GM21786 (cell line): ENCODE measurements at regions not wholly inside any gene's neighbourhood (a gene's known extent, or its start where the extent isn't known, plus 50 kb on each side); places are given as distances from the start of the nearest gene placed in this dataset.
"Not testable (repeated sequence)": the region's sequence is repeated elsewhere in the genome, so short reads cannot be mapped to it uniquely, and the experiment has no call there.

Experiments used
- ATAC-seq: cut with Tn5 transposase; IDR thresholded peaks from one replicate; pipeline ENCODE4 v1.9.1; 2021; ENCODE audit not compliant: unreplicated experiment

DNA sequence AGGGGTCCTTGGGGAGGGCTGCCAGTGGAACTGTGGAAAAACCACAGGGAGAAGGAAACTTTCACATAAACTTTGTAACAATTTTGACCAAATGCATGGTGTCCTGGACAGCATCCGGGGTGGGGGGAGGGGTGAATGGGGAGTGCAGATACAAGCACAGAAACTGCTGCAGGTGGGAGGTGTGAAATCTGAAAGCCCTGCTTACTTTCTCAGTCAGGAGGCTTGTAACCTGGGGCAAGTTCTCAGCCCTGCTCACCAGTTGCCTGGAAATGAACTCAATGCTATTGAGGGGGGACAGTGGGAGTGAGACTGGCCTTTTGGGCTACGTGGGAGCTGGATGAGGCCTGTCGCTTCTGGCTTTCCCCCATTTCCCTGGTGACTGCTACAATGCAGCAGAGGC lies 694.5 kb upstream of the ZNF608 start:
- no peak for ATAC-seq

DNA sequence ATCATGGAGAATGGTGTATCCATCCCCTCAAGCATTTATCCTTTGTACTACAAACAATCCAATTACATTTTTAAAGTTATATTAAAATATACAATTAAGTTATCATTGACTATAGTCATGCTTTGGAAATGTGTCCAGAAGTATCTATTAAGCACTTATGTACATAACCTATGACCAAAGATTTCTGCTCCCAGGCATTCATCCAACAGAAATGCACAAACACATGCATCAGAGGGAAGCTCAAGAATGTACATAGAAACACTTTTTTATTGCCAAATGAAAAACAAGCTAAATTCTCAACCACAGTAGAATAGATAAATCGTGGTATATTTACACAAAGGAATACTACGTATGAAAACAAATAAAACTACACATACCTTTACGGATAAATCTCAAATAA lies 700.5 kb upstream of the ZNF608 start:
- no peak for ATAC-seq

GRCh38 chr5:125450771-125451170 lies 704.3 kb upstream of the ZNF608 start:
- no peak for ATAC-seq

GRCh38 chr5:125451622-125452021 lies 705.2 kb upstream of the ZNF608 start:
- ATAC-seq = no peak

GRCh38 chr5:125452991-125453390 lies 706.6 kb upstream of the ZNF608 start:
- ATAC-seq = no peak

DNA sequence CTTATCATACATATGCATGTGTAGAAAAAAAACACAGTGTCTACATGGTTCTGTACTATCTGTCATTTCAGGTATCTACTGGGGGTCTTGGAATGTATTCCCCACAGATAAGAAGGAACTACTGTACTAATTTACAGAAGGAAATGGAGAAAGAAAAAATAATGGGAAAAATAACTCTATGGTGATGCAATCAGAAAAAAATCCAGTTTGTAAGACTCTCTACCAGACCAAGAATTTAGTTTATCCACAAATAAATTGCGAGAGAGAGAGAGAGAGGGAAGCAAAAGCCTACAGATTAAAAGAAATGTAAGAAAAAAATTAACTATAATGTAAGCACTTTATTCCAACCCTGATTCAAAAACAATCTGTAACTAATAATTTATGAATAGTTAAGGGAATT lies 708.6 kb upstream of the ZNF608 start:
- ATAC-seq = no peak

GRCh38 chr5:125456005-125456404 lies 709.6 kb upstream of the ZNF608 start:
- ATAC-seq = not testable (repeated sequence)

DNA sequence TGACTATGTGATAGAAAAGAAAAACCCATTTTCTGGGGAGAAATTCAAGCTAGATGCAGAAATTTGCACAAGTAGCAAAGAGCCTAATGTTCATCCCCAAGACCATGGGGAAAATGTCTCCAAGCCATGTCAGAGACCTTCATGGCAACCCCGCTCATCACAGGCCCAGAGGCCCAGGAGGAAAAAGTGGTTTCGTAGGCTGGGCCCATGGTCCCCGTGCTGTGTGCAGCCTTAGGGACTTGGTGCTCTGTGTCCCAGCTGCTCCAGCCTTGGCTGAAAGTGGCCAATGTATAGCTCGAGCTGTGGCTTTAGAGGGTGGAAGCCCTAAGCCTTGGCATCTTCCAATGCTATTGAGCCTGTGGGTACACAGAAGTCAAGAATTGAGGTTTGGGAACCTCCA lies 711.2 kb upstream of the ZNF608 start:
- no peak for ATAC-seq

DNA sequence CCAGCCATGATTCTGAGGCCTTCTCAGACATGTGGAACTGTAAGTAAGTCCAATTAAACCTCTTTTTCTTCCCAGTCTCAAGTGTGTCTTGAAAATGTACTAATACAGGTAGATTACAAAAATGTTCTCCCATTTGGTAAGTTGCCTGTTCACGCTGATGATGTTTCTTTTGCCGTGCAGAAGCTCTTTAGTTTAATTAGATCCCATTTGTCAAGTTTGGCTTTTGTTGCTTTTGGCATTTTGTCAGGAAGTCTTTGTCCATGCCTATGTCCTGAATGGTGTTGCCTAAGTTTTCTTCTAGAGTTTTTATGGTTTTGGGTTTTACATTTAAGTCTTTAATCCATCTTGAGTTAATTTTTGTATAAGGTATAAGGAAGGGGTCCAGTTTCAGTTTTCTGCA lies 712.5 kb upstream of the ZNF608 start:
- not testable (repeated sequence) for ATAC-seq

GRCh38 chr5:125461641-125462072 lies 715.2 kb upstream of the ZNF608 start:
- ATAC-seq = no peak

DNA sequence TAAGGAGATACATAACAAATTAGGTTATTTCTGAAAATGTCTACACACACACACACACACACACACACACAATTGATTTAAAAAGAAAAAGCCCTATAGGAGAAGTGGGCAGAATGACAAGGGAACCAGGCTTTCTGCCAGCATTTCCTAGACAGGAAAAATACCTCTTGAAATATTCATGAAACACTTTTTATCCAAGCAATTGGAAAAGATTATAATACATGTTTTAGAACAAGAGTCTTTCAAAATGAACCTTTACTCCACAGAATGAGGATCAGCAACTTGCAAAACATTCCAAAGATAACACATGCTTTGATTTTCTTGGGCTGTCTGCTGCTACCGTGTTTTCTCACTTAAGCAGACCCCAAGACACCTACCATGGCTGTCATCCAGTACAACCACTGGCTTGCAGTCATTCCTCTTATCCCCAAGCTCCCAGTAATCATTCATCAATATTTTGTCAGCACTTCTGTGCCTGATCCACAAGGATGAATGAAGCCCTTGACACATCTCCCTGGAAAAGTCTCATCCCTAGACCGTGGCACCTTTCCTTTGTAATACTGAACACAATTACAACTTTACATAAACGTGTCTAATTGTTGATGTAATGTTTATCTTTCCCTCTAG lies 717.1 kb upstream of the ZNF608 start:
- ATAC-seq = no peak

DNA sequence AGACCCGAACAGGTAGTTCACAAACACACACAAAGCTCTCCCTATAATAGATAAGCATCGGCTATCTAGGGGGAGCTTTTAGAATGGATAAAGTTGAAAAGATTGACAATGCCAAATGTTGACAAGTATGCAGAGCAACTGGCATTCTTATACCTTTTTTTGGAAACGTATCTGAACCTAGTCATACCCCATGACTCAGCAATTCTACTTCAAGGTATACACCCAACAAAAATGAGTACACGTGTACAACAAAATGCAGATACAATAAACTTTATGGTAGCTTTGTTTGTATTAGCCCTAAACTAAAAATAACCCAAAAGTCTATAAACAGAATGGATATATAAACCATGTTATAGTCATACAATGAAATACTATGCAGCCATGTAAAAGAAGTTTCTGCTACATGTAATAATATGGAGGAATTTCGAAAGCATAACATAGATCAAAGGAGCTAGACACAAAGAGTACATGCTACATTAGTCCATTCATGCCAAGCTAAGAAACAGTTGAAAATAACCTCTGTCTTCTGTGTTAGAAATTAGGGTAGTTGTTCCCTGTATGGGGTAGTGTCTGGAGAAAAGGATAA lies 718.5 kb upstream of the ZNF608 start:
- no peak for ATAC-seq

DNA sequence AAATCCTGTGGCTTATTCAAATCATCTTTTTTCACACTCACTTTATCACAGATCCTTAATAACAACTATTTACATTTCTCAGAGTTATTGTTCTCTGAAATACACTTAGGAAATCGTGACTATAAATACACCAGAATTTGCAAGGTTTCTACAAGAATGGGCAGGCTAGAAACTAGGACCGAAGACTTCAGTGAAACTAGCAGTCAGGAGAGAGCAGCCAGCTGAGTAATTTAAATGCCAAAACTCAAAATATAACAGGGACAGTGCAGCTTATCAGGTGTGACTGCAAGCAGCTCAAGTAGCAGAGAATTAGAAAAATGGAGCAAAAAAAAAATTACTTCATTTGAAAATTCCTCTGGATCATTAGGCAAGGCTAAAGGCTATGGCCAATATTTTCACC lies 719.3 kb upstream of the ZNF608 start:
- ATAC-seq = no peak

- no peak for ATAC-seq
Observed at GRCh38 chr5:125467222-125467621, 720.8 kb upstream of the ZNF608 start.

DNA sequence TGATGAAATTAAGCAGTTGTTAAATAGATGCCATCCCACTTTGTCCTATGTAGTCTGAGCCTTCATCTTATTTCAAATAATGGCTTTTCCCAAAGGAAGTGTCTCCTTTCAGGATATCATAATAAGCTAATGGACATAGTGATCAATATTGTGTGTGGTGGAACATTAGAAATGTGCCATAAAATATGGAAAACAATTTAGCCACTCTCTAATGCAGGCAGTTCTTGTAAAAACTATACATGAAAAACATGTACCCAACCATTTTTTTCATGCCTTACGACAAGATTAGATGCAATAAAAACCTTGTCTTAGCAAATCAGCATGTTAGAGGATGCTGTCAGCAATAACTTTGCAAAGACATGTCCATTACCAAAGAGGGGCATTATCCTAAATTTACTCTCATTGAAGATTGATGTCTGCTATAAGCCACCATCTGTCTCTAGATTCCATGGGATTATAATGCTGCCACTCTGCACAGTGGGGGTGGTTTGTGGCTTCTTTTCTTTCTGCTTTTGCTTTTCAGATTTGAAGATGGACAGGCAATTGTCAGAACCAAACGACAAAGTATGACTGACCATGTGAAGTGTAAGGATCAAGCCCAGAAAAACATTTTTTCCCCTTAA lies 724.0 kb upstream of the ZNF608 start:
- ATAC-seq = no peak

DNA sequence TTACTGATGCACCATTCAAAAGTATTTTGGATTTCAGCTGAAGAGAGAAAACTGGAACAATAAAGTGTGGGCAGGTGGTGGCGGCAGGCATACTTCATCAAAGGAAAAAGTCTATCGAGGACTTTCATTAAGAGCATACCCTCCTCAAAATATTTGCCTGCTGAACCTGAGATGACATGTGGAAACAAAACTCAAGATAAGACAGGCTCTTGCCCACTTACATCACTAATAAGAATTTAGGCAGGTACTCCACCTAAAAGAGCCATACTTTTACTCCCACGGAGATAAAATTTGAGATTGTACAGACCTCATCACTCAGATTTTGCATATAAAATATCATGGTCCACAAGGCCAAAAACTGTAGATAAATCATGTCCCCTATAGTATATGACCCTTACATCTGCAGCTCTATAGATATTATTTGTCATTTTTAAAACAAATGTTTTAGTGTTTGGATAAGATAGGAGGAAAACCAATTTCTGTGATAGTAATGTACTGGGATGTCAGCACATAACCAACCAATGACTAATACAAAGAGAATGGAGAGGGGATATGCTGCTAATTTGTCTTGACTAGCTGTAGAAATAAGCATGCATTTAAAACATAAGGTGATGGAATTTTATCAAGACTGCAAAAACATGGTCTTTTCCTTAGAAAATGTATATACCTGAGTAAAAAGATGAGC lies 730.6 kb upstream of the ZNF608 start:
- no peak for ATAC-seq

- no peak for ATAC-seq
Observed at GRCh38 chr5:125477586-125477975, 731.1 kb upstream of the ZNF608 start.

GRCh38 chr5:125478599-125478998 lies 732.2 kb upstream of the ZNF608 start:
- no peak for ATAC-seq

DNA sequence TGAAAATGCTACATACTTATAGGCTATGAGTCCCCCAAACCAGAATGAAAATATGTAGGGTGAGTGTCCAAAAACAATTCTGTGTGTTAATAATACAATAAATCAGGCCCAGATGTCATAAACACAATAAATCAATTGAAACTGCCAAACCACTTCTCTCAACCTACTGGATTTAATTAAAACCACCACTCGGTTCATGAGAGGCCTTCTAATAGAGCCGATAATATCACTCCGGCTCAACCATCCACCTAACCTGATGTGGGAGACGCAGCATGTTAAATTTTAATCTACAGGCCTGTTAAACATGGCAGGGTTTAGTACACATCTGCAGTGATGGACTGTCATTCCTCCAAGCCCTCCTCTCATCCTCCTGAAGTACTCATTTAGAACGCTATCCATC lies 734.5 kb upstream of the ZNF608 start:
- no peak for ATAC-seq

DNA sequence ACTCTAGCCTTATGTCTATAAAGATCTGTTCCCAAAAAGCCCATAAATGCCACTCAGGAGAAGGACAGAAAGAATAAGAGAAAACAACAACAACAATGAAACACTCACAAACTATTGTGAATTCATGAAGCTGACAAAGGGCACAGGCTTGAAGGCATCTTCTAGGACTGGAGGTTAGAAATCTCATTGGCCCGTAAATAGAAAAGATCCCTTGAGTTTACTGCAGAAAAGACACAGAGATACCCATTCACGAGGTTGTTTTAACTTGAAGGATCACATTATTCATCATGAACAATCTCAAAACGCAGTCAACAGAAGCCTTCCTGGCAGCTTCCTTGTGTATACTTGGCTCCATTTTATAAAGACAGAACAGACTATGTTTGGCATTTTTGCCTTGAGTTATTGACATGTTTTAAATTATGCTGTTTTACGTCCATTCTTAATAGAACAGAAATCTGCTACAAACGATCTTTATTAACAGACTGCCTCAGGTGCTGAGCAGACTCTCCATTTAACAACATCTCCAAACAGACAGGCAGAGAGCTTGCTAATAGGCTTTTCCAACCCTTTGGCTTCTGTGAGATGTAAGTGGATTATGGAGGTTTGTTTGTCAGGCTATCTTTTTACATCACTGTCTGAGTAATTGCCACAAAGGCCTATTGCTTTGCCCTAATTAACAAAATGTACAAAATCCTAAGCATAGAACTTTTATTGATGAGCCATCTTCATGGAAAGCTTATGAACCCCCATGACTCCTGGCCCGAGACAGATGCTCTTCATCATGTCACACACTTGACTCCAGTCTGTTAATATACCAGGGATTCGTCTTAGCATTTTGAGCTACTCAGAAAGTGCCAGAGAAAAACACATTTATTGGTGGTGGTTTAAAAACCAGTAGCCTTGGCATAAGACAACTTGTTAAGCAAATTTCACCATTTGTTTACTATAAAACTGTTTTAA lies 735.3 kb upstream of the ZNF608 start:
- ATAC-seq = no peak

DNA sequence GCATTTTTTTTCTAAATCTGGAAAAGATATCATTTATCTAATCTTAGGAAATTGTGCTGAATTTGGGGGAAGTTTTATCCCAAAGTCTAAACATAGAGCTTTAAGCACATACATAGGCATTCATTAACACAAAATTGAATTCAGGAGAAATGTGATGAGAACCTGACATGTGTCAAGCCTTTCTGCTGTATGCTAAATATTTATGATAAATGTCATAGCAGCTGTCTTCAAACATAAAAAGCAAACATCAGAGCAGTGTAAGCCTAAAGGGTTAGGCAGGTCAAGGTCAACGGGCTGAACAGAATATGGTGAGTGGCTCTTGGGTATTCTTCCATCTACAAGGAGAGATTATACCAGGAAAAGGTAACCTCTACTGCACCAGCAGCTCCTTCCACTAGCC lies 737.2 kb upstream of the ZNF608 start:
- ATAC-seq = no peak
